ENCODE measurements at regions not wholly inside any gene's neighbourhood (a gene's known extent, or its start where the extent isn't known, plus 50 kb on each side); places are given as distances from the start of the nearest gene placed in this dataset.
"Not testable (repeated sequence)": the region's sequence is repeated elsewhere in the genome, so short reads cannot be mapped to it uniquely, and the experiment has no call there.

- Mint-ChIP-seq H3K27ac (ENCODE audit: unreplicated experiment) (no peak overlapping the region), H3K36me3 (ENCODE audit: insufficient read depth, unreplicated experiment) (no peaks in the 10 kb centered on the region), H3K4me3 (ENCODE audit: unreplicated experiment) (no peak overlapping the region), H3K27me3 (ENCODE audit: insufficient read depth, unreplicated experiment) (no peaks in the 10 kb centered on the region), H3K4me1 (ENCODE audit: low read depth, unreplicated experiment) (no peaks in the 10 kb centered on the region), H3K9me3 (ENCODE audit: unreplicated experiment) (no peaks in the 10 kb centered on the region)
- no peak for DNase-seq
- no TSS peak for BruUV-seq (replicated peaks)
- no peaks in the 10 kb centered on the region for H3K36me3 ChIP-seq (ENCODE audit: control insufficient read depth, insufficient read depth, low read length)
- POLR2A ChIA-PET: no interaction called here
- CTCF ChIA-PET: no interaction called here
- intact Hi-C loops (cut with micrococcal nuclease; ENCODE audit: unreplicated experiment): no loop called here
- H3K4me1 ChIP-seq: no peaks in the 10 kb centered on the region
- no peaks in the 10 kb centered on the region for H3K9me3 ChIP-seq
- H3K4me3 ChIP-seq (ENCODE audit: low read depth, low read length): no peak overlapping the region
- H3K27me3 ChIP-seq (replicated peaks; ENCODE audit: control insufficient read depth, insufficient read depth, low read length): no peaks in the 10 kb centered on the region
- TF ChIP-seq CTCF (IDR thresholded peaks at IDR 0.05; ENCODE audit: insufficient read depth in 1 of 2, low read depth in 1 of 2, low read length in 1 of 2, severe bottlenecking in 1 of 2, unreplicated experiment in 1 of 2): no peak
These were observed 261.4 kb upstream of the MME start for GRCh38 chr3:154818676-154819255.

GRCh38 chr3:154810017-154810416, 270.1 kb upstream of the MME start:
- BruUV-seq (replicated peaks); H3K36me3 Mint-ChIP-seq (ENCODE audit: insufficient read depth, unreplicated experiment); intact Hi-C loops (cut with micrococcal nuclease; ENCODE audit: unreplicated experiment); H3K4me1 ChIP-seq; H3K9me3 Mint-ChIP-seq (ENCODE audit: unreplicated experiment); H3K4me3 Mint-ChIP-seq (ENCODE audit: unreplicated experiment); H3K9me3 ChIP-seq; H3K27me3 ChIP-seq (replicated peaks; ENCODE audit: control insufficient read depth, insufficient read depth, low read length); H3K27ac Mint-ChIP-seq (ENCODE audit: unreplicated experiment); CTCF ChIA-PET; H3K4me3 ChIP-seq (ENCODE audit: low read depth, low read length); POLR2A ChIA-PET; H3K27me3 Mint-ChIP-seq (ENCODE audit: insufficient read depth, unreplicated experiment); DNase-seq; H3K4me1 Mint-ChIP-seq (ENCODE audit: low read depth, unreplicated experiment); H3K36me3 ChIP-seq (ENCODE audit: control insufficient read depth, insufficient read depth, low read length): not testable (repeated sequence)

GRCh38 chr3:154801729-154802128, 278.4 kb upstream of the MME start:
- no peaks in the 10 kb centered on the region for H3K9me3 Mint-ChIP-seq (ENCODE audit: unreplicated experiment)
- TF ChIP-seq CTCF (IDR thresholded peaks at IDR 0.05; ENCODE audit: insufficient read depth in 1 of 2, low read depth in 1 of 2, low read length in 1 of 2, severe bottlenecking in 1 of 2, unreplicated experiment in 1 of 2): no peak
- intact Hi-C loops (cut with micrococcal nuclease; ENCODE audit: unreplicated experiment): no loop called here
- Histone ChIP-seq H3K27me3 (replicated peaks; ENCODE audit: control insufficient read depth, insufficient read depth, low read length) (no peaks in the 10 kb centered on the region), H3K9me3 (0 out of 2 replicates have a peak, but pooled peaks cover 3% of the 10 kb centered on the region), H3K36me3 (ENCODE audit: control insufficient read depth, insufficient read depth, low read length) (no peaks in the 10 kb centered on the region), H3K4me3 (ENCODE audit: low read depth, low read length) (no peak overlapping the region), H3K4me1 (no peaks in the 10 kb centered on the region)
- H3K27me3 Mint-ChIP-seq (ENCODE audit: insufficient read depth, unreplicated experiment): no peaks in the 10 kb centered on the region
- POLR2A ChIA-PET: no interaction called here
- DNase-seq: no peak
- H3K27ac Mint-ChIP-seq (ENCODE audit: unreplicated experiment): no peak overlapping the region
- H3K36me3 Mint-ChIP-seq (ENCODE audit: insufficient read depth, unreplicated experiment): no peaks in the 10 kb centered on the region
- no peak overlapping the region for H3K4me3 Mint-ChIP-seq (ENCODE audit: unreplicated experiment)
- CTCF ChIA-PET: no interaction called here
- no peaks in the 10 kb centered on the region for H3K4me1 Mint-ChIP-seq (ENCODE audit: low read depth, unreplicated experiment)
- BruUV-seq (replicated peaks): no TSS peak

GRCh38 chr3:154799800-154800199, 280.3 kb upstream of the MME start:
- DNase-seq: no peak
- ChIA-PET POLR2A (no interaction called here), CTCF (no interaction called here)
- H3K4me3 Mint-ChIP-seq (ENCODE audit: unreplicated experiment): no peak overlapping the region
- H3K4me1 Mint-ChIP-seq (ENCODE audit: low read depth, unreplicated experiment): no peaks in the 10 kb centered on the region
- Histone ChIP-seq H3K36me3 (ENCODE audit: control insufficient read depth, insufficient read depth, low read length) (no peaks in the 10 kb centered on the region), H3K4me1 (no peaks in the 10 kb centered on the region), H3K9me3 (0 out of 2 replicates have a peak, but pooled peaks cover 3% of the 10 kb centered on the region), H3K4me3 (ENCODE audit: low read depth, low read length) (no peak overlapping the region), H3K27me3 (replicated peaks; ENCODE audit: control insufficient read depth, insufficient read depth, low read length) (no peaks in the 10 kb centered on the region)
- no peak overlapping the region for H3K27ac Mint-ChIP-seq (ENCODE audit: unreplicated experiment)
- TF ChIP-seq CTCF (IDR thresholded peaks at IDR 0.05; ENCODE audit: insufficient read depth in 1 of 2, low read depth in 1 of 2, low read length in 1 of 2, severe bottlenecking in 1 of 2, unreplicated experiment in 1 of 2): no peak
- no TSS peak for BruUV-seq (replicated peaks)
- H3K27me3 Mint-ChIP-seq (ENCODE audit: insufficient read depth, unreplicated experiment): no peaks in the 10 kb centered on the region
- intact Hi-C loops (cut with micrococcal nuclease; ENCODE audit: unreplicated experiment): no loop called here
- no peaks in the 10 kb centered on the region for H3K36me3 Mint-ChIP-seq (ENCODE audit: insufficient read depth, unreplicated experiment)
- H3K9me3 Mint-ChIP-seq (ENCODE audit: unreplicated experiment): no peaks in the 10 kb centered on the region
